HEK293 (cell line): ENCODE measurements at regions not wholly inside any gene's neighbourhood (a gene's known extent, or its start where the extent isn't known, plus 50 kb on each side); places are given as distances from the start of the nearest gene placed in this dataset.

Source experiments
- HOXA7 ChIP-seq: sonication (generic); formaldehyde crosslinking; IDR thresholded peaks from 2 replicates; pipeline ENCODE4 v1.8.1; 2022; ENCODE audit warnings: missing genetic modification reagents, borderline replicate concordance
- WT1 ChIP-seq: fragments of 450-650 bp; formaldehyde crosslinking; IDR thresholded peaks from 2 replicates; pipeline ENCODE4 v1.5.1; 2016; ENCODE audit warnings: missing biosample characterization, missing genetic modification characterization
- ZBTB48 ChIP-seq: fragments of 450-650 bp; formaldehyde crosslinking; IDR thresholded peaks from 2 replicates; pipeline ENCODE4 v1.5.1; 2016; ENCODE audit warnings: missing biosample characterization, missing genetic modification characterization
- ZNF24 ChIP-seq: fragments of 450-650 bp; formaldehyde crosslinking; IDR thresholded peaks from 2 replicates; pipeline ENCODE4 v1.5.1; 2016; ENCODE audit warnings: missing biosample characterization, missing genetic modification characterization
- ZNF423 ChIP-seq: fragments of 450-650 bp; formaldehyde crosslinking; IDR thresholded peaks from 2 replicates; pipeline ENCODE4 v1.5.1; 2016; ENCODE audit warnings: missing biosample characterization, missing genetic modification characterization
- TF ChIP-seq, protein P1 (sequence below): fragments of 450-650 bp; formaldehyde crosslinking; IDR thresholded peaks from 2 replicates; pipeline ENCODE4 v1.5.1; 2016; ENCODE audit warnings: missing biosample characterization, missing genetic modification characterization
- TF ChIP-seq, protein P2 (sequence below): IDR thresholded peaks from 2 replicates; pipeline ENCODE4 v1.6.1; 2011; ENCODE audit warnings: mild to moderate bottlenecking, low read depth, low read length, borderline replicate concordance

DNA sequence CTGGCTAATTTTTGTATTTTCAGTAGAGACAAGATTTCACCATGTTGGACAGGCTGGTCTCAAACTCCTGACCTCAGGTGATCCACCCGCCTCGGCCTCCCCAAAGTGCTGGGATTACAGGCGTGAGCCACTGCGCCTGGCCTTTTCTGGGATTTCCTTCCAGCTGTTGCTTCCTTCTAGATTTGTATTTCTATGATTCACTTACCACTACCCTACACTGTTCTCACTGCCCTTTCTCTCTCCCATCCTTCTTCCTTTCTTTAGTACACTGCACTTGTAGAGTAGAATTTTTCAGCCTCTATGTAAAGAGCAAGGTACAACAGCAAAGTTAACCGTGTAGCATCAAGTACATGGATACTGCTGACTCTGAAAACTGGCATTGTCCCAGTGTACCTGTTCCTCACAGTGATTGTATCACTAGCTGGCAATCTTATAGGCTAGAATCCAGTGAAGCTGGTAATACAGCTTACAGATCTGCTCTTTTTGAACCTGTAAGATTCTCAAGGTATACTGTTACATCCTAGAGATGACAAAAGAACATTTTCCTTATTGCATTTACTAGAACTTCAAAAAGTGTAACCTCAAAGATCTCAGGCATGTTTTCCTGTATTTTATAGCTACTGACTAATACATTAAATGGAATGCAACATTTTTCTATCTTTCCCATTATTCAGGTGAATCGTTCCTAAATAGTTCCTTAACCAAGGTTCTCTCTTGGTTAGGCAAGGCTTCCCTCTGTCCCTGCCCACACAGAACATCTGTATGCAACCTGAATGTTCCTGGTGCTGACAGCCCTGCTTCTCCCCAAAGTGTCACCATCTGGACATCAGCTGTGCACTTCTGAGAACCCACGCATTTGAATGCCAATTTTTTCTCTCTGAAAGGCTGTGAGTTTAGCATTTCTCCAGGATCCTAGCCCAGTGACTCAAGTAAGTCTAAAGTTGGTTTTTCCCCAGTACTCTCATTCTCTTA, 74.1 kb upstream of the RAP2B start:
- TF ChIP-seq ZNF423 (tag by site-specific recombination) (no peak), WT1 (tag by site-specific recombination) (no peak), HOXA7 (CRISPR knock-in tag) (no peak), ZBTB48 (tag by site-specific recombination) (no peak), ZNF24 (tag by site-specific recombination) (no peak)
- TF ChIP-seq, protein P1, sequence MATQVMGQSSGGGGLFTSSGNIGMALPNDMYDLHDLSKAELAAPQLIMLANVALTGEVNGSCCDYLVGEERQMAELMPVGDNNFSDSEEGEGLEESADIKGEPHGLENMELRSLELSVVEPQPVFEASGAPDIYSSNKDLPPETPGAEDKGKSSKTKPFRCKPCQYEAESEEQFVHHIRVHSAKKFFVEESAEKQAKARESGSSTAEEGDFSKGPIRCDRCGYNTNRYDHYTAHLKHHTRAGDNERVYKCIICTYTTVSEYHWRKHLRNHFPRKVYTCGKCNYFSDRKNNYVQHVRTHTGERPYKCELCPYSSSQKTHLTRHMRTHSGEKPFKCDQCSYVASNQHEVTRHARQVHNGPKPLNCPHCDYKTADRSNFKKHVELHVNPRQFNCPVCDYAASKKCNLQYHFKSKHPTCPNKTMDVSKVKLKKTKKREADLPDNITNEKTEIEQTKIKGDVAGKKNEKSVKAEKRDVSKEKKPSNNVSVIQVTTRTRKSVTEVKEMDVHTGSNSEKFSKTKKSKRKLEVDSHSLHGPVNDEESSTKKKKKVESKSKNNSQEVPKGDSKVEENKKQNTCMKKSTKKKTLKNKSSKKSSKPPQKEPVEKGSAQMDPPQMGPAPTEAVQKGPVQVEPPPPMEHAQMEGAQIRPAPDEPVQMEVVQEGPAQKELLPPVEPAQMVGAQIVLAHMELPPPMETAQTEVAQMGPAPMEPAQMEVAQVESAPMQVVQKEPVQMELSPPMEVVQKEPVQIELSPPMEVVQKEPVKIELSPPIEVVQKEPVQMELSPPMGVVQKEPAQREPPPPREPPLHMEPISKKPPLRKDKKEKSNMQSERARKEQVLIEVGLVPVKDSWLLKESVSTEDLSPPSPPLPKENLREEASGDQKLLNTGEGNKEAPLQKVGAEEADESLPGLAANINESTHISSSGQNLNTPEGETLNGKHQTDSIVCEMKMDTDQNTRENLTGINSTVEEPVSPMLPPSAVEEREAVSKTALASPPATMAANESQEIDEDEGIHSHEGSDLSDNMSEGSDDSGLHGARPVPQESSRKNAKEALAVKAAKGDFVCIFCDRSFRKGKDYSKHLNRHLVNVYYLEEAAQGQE (tag by site-specific recombination) = no peak
- TF ChIP-seq, protein P2, sequence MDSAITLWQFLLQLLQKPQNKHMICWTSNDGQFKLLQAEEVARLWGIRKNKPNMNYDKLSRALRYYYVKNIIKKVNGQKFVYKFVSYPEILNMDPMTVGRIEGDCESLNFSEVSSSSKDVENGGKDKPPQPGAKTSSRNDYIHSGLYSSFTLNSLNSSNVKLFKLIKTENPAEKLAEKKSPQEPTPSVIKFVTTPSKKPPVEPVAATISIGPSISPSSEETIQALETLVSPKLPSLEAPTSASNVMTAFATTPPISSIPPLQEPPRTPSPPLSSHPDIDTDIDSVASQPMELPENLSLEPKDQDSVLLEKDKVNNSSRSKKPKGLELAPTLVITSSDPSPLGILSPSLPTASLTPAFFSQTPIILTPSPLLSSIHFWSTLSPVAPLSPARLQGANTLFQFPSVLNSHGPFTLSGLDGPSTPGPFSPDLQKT = no peak
